AML-193 (cell line): ENCODE measurements at regions not wholly inside any gene's neighbourhood (a gene's known extent, or its start where the extent isn't known, plus 50 kb on each side); places are given as distances from the start of the nearest gene placed in this dataset.
"Not testable (repeated sequence)": the region's sequence is repeated elsewhere in the genome, so short reads cannot be mapped to it uniquely, and the experiment has no call there.

Experiments
- DNase-seq, 2 experiments: peaks; one replicate each; lab custom pipeline; 2025; lab: John Stamatoyannopoulos, UW

DNA sequence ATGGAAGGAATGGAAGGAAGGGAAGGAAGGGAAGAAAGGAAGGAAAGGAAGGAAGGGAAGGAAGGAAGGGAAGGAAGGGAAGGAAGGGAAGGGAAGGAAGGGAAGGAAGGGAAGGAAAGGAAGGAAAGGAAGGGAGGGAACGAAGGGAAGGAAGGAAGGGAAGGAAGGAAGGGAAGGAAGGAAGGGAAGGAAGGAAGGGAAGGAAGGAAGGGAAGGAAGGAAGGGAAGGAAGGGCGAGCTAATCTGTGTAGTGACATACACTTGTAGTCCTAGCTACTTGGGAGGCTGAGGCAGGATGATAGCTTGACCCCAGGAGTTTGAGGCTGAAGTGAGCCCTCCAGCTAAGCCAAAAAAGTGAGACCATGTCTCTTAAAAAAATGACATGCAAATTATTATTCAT lies 311.3 kb upstream of the LUZP2 start:
- DNase-seq, result not testable (repeated sequence)

DNA sequence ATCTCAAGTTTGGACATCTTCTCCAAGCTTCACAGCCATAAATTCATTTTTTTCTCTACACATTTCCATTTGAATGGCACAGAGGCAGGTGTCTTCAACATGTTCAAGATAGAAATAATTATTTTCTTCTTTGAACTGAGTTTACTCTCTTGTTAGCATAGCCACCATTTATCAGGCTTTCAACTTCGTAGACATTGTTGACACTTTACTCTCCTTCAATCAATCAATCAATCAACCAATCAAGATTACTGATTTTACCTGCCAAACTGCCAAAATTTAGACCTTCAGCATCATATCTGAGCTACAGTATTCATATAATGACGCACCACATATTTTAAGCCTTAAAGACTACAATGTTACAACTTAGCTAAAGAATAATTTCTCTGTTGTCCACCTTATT lies 300.1 kb upstream of the LUZP2 start:
- no peak for DNase-seq

DNA sequence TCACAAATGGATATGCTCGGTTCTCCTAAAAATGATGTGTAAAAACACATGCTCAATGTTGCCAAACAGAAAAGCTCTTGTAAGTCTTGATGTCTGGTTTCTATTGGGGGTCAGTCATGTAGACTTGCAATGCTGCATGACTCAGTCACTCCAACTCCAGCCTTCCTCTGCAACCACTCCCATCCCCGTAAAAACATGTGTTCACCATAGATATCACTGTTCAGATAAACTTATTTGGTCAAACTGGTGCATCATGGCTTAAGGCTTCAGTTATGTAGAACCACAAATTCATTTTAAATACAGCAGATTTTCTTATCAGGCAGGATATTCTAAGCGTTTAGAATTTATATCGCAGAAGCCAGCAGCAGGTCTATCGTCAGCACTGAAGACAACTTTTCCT lies 298.4 kb upstream of the LUZP2 start:
- DNase-seq, result no peak

DNA sequence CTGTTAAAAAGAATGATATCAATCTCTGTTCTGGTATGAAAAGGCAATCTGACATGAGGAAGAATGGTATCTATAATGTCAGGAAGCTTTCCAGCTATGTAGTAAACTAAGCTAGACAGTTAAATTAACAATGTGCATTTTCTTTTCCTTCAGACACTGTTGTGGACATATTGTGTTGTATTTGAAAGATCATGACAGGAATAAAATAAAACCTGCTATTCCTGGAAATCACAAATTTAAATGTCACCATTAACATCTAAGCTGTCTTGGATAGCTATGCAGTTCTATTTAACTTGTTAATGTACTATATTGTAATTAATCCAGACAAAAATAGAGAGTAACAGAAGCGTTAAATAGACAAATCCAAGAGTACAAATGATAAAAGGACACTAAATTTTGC lies 297.4 kb upstream of the LUZP2 start:
- DNase-seq, result no peak

DNA sequence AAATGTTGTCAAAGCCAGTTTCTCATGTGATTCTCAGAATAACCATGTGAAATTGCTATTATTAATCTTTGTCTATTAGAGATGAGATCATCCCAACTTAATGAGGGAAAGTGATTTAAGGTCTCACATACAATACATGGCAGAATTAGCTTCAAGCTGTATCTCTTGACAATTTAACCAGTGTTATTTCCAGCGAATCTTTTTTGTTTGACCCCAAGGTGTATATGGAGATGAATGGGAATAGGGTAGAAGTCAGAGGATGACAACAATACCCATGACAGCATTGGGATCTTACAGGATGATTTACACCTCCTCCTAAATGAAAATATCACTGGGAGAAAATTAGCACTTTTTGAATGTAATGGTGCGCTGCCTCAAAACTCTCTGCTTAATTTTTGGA lies 290.8 kb upstream of the LUZP2 start:
- no peak for DNase-seq

DNA sequence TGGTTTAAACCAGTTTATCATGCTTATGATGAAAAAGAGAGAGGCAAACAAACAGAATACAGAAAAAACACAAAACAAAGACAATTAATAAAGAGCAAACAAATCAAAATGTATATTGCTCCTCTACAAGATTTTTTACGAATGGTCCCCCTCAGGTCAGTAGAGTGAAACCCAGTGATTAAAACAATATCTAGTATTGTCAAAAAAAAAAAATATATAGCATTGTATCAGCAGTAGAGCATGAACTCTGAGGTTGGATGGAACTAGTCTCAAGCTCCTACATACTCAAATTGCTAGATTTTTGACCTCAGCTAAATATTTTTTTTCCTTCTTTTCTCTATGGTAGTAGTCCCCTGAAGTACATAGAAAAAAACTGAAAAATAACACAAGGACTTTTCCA lies 290.3 kb upstream of the LUZP2 start:
- DNase-seq, result no peak

DNA sequence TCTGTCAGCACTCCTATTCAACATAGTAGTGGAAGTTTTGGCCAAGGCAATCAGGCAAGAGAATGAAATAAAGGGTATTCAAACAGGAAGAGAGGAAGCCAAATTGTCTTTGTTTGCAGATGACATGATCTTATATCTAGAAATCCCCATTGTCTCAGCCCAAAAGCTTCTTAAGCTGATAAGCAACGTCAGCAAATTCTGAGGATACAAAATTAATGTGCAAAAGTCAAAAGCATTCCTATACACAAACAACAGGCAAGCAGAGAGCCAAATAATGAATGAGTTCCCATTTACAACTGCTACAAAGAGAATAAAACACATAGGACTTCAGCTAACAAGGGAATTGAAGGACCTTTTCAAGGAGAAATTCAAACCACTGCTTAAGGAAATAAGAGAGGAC lies 280.4 kb upstream of the LUZP2 start:
- no peak for DNase-seq

DNA sequence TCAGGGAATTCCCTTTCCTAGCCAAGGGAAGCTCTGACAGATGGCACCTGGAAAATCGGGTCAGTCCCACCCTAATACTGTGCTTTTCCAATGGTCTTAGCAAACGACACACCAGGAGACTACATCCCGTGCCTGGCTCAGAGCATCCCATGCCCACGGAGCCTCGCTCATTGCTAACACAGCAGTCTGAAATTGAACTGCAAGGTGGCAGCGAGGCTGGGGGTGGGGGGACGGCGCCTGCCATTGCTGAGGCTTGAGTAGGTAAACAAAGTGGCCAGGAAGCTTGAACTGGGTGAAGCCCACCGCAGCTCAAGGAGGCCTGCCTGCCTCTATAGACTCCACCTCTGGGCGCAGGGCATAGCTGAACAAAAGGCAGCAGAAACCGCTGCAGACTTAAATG lies 279.5 kb upstream of the LUZP2 start:
- not testable (repeated sequence) for DNase-seq

DNA sequence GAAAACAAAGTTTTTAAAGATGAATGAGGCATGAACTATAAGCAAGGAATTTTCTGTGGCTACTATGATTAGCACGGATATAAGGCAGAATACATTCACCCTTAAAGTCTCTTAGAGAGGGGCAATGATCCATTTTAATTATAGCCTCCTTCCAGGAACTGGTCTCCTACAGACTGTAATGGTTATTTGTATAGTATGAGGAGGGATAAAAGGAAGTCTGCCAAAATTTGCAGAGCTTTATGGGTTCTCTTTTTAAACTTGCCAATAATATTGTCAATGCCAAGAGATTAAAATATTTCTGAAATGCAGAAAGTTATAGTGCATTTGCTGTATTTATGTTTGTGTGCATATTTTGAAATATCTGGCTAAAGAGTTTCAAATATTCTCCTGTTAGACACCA lies 271.4 kb upstream of the LUZP2 start:
- no peak for DNase-seq

DNA sequence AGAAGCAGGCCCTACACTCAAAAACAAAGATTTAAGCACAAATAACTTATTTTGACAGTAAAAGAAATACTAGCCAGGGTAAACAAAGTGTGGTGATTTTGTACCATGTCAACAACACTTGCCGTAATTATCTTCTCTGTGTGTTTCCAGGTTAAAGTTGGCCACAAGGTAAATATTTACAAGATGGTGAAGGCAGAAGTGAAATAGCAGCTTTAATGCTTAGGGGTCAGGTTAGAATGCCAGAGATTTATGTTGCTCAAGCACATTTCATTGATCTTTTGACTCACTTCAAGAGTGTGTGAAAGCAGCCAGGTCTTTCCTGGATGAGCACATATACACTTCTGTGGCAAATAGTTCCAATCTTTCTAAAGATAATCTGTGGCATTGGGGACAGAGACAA lies 270.2 kb upstream of the LUZP2 start:
- no peak for DNase-seq

DNA sequence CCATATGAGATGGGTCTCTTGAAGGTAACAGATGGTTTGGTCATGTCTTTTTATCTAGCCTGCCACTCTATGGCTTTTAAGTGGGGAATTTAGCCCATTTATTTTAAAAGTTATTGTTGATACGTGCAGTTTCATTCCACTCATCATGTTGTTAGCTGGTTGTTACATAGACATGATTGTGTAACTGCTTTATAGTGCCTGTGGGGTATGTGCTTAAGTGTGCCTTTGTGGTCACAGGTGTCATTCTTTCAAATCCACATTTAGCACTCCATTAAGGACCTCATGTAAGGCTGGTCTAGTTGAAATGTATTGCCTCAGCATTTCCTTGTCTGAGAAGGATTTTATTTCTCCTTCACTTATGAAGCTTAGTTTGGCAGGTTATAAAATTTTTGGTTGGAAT lies 263.8 kb upstream of the LUZP2 start:
- no peak for DNase-seq

DNA sequence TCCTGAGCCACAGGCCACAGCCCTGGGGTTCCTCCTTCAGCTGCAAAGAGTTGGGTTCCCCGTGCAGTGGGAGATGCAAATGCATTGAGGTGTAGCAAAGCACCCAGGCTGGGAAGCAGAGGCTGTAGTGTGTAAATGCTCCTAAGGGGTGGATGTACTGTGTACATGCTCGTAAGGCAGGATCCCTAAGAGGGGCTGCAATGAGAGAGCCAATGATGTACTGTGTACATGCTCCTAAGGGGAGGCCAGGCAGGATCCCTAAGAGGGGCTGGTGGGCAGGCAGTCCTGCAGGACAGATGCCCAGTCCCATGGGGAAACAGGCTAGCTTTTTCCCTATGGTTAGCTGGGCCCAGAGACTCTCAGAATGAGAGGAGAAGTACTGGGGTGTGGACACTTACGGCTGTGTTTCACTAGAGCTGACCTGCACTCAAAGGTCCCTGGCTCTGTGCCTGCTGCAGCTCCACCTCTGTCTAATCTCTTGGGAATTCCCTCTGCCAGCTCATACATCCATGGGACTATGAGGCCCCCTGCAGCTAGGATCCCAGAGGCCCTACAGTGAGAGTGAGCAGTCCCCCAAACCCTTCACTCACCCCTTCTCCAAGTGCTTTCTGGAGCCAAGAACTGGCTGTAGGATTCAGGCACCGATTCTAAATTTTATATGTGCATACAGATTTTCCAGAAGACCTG lies 261.9 kb upstream of the LUZP2 start:
- no peak for DNase-seq

DNA sequence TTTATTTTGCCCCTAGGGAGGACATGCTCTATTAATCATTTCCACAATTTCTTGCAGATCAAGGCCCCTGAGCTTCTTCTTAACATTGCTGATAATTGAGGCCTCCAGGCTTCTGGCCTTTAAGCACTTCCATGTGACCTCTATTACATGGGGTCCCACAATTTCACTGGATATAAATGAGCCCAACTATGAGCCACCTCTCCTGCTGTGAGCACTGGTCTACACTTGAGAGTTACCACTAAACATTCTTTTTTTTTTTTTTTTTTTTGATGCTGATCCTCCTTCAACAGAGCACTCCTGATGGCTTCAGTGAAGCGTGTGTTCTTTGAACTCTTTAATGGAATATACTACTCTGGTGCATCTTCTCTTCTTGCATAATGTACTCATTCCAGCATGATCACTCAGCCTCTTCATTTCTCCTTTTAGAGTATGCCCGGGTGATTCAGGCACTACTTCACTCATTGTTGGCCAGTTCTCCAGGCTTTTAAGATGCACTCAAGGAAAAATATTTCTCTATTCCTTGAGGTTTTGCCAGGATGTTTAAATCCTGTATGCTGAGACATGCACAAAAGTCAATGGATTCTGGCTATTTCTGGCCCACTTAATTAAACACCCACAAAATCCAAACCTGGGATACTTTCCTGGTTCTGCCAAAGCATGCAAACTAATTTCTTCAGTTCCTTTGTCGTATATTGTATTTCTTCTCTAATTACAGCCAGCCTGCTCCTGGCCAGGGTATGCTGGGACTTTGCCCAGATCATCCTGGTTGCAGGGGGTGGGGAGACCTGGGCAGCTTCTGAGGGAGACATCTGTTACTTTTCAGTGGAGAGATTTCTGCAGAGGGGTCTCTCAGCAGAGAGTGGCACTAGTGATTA lies 257.8 kb upstream of the LUZP2 start:
- no peak for DNase-seq

DNA sequence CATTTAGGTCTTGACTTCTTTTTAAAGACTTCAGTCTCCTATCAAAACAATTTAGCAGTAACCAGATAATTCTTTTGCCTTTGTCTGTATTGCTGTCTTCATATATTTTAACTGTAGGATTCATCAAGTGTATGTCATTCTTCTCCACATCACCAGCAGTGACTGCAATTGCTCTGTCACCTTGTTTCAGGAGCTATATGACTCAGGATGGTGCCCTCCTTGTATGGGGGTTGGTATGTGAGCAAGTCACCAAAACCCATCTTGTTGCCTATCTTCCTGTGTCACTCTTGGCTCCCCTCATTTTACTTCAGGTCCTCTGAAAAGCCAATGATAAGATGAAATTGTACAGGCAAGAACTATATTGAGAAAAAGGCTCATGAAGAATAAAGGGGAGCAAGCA lies 256.9 kb upstream of the LUZP2 start:
- DNase-seq, result no peak

DNA sequence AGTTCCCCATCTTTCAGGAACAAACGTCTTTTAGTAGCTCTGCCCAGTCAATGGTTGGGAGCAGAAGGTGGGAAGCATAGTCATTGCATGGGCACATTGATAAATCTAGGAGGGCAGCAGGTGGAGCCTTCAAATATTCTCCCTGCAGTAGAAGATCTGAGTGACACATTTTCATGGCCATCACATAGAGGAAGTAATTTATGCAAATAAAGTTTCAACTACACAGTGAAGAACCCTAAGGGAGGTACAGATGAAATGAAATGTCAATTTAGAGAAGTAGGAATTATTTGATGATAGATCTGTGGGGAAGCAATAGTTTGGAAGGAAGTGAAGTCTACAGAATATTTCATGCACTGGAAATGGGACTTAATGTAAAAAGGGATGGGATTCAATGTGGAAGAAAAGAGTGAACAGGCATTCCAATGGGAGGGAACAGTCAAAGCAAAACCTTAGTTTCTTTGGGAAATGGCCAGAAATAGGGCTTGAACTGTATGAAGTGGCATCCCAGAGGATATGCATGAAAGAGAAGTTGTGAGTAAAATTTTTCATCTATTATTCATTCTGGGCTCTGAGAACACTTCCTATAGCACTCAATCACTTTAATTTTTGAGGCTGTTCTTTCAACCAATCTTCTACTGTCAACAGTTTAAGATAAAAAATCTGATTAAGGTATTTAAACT lies 256.2 kb upstream of the LUZP2 start:
- no peak for DNase-seq

DNA sequence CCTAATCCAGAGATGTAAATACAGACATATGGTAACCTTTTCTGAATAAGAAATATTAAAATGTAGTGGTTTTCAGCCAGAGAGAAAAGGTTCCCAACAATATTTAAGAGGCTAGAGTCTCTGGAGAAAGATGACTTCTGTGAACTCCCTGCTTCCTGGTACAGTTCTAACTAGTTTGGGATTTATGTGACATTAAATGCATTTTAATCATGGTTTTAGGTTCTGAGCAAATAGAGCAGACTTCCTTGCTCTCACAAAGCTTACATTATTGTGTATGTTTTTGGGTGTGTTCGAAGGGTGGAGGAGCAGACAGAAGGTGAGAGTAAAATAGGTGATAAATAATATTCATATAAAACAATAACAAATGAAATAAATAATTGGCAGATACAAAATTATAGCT lies 250.1 kb upstream of the LUZP2 start:
- no peak for DNase-seq

DNA sequence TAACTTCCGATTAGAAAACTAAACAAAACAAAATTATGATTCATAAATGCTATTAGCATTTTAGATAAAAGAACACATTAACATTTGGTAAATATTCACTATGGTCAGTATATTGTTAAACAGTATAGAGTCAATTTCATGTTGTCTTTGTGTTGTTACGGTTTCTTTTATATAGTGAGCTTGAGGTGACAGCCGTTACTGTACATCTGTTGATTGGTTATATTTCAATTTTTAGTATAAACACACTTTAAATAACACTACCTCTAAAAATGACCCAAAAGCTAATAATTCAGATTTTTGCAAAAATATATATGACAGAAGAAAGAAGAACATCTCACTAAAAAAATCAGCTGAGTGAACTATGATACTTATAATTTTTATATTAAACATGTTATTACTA lies 249.0 kb upstream of the LUZP2 start:
- DNase-seq, result no peak

DNA sequence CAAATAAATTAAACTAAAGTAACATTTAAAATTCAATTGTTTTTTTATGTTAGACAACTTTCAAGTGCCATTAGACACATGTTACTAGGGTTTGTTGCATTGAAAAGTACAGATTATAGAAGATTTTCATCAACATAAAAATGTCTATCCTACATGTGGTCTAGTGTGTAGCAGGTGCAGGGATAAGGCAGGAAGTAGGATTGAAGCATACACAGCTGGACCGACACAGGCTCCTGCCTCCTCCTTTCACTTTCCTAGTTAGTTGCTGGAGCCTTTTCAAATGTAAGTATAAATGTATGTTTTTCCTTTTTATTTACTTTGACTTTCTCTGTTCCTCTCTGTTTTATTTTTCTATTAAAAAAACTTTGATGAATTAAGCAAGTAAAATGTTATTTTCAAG lies 246.9 kb upstream of the LUZP2 start:
- no peak for DNase-seq

DNA sequence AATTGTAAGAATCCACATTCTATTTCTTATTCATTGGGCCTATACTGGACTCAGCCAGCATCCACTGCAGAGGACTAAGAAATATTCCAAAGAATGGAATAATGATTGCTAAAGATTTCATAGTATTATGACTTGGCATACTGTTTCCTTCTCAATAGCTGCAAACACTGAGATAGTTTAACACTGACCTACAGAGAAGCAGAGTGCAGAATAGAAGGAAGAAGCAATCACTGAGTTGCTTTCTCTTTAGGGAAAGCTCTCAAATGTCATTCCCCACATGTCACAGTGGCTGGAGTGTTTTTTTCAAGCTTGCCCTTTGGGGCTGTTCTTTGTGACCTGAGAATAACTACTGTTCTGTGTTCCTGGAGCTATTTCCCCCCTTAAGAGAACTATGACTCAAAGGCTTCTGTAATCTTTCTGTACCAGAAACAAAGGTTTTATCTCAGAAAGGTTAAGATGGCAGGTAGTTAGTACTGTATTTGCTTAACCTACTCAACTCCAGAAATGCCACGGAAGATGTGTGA lies 243.6 kb upstream of the LUZP2 start:
- no peak for DNase-seq

DNA sequence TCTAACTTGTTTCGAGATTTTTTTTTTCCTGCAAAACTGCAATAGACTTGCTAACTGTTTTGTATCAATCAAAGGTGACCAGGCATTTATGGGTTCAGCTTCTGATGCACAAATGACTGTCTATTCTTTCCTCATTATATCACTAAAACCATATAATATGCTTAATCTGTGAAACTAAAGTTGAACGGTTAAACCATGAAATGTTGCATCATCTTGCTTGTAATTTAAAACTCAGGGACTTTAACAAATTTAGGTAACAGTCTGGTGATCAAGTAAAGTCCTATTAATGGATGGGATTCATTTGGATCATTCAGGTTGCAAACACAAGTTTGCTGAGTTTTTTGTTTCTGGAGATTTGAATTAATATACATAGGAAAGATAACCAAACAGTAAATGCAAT lies 232.0 kb upstream of the LUZP2 start:
- no peak for DNase-seq

DNA sequence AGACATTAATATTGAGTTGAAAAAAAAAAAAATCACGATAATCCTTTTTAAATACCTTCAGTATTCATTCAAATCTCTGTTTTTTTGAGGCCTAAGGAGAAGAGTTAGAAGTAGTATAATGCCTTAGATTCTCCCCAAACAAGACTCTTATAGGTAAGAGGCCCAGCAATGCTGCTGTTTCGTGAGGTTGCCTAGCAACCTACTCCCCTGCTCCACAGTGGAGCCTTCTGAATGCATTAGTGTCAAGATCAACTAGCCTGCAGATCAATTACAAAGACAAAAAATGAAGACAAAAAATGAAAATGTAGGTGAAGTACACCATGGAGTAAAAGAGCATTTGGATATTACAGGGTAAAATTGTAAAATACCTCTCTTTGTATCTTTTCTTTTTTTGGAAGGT lies 229.8 kb upstream of the LUZP2 start:
- DNase-seq, result no peak

DNA sequence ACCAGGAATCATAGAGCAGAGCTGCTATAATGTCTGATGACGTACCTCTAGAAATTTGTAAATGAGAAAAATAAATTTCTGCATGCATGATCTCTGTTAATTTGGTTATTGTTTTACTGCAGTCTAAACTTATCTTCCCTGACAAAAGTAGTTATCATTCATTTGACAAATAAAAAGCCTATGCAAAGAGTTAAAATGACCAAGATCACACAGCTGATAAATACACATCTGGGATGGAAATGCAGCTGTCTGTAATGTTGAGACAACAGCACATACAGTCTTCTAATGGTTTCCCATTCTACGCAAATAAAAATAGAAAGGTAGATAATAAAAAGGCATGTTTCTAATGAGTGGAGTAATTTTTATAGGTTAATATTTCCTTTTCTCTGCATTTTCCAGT lies 225.1 kb upstream of the LUZP2 start:
- no peak for DNase-seq

DNA sequence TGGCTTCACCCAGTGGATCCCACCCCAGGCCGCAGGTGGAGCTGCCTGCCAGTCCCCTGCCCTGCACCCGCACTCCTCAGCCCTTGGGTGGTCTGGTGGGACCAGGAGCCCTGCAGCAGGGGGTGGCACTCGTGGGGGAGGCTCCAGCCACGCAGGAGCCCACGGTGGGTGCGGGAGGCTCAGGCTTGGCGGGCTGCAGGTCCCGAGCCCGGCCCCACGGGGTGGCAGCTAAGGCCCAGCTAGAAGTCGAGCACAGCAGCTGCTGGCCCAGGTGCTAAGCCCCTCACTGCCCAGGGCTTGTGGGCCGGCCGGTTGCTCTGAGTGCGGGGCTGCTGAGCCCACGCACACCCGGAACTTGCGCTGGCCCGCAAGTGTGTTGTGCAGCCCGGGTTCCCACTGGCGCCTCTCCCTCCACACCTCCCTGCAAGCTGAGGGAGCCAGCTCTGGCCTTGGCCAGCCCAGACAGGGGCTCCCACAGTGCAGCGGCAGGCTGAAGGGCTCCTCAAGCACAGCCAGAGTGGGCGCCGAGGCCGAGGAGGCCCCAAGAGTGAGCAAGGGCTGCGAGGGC lies 222.6 kb upstream of the LUZP2 start:
- not testable (repeated sequence) for DNase-seq
